ENCODE measurements at regions not wholly inside any gene's neighbourhood (a gene's known extent, or its start where the extent isn't known, plus 50 kb on each side); places are given as distances from the start of the nearest gene placed in this dataset.
"Not testable (repeated sequence)": the region's sequence is repeated elsewhere in the genome, so short reads cannot be mapped to it uniquely, and the experiment has no call there.

DNA sequence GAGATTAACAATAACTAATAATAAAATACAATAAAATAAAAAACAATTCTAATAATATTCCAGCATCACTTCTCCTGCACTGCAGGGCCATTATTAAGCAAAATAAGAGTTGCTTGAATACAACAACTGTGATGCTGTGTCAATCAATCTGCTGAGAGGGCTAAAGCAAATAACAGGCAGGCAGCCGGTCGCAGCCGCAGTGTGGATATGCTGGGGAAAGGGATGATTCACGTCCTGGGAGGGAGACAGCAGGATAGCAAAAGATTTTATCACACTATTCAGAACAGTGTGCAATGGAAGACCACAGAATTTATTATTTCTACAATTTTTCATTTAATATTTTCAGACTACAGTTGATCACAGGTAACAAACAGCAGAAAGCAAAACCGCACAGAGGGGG is 76.5 kb upstream of the SMARCAD1 start:
- DNase-seq (no peak), ATAC-seq (no peak)
- intact Hi-C loops (cut with micrococcal nuclease): no loop called here

DNA sequence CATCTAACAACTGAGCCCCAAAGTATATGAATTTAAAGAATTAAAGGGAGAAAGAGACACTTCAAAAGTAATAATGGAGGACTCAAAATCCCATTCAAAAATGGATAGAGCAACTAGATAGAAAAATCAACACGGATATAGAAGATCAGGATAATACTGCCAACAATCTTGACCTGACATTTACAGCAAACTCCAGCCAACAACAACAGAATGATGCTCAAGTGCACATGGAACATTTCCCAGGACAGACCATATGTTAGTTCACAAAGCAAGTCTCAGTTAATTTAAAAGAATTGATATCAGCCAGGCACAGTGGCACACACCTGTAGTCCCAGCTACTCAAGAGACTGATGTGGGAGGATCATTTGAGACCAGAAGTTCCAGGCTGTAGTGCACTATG is 72.0 kb upstream of the SMARCAD1 start:
- no peak for ATAC-seq
- intact Hi-C loops (cut with micrococcal nuclease): no loop called here
- DNase-seq: no peak

DNA sequence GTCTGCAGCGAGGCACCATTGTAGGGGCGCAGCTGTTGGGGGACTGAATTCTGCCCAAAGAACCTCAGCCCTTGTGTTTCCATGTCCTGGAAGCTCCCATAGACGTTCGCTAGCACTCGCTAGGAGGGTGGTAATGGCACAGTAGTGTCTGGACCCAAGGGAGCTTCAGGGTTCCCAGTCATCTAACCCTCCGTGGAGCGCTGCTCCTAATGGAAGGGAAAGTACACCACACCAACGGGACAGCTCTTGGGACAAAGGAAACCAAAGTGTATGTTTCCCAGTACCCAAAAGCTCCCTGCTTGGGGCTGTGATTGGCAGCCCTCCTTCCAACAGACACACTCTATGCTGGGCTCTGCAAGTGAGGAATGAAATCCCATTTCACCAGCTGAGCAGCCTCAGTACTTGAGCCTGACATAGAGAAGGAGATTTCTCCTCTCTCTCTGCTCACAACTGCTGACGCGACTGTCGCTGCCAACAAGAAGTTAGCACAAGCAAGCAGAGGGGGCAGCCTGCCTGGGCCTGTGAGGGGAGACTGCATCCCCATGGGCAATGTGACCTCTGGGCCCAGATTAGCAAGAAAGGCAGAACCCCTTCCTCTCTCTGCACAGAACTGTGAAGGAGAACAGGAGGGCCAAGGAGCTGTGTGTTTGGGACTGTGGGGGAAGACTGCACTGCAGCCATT is 67.6 kb upstream of the SMARCAD1 start:
- intact Hi-C loops (cut with micrococcal nuclease): no loop called here
- DNase-seq (no peak), ATAC-seq (no peak)

DNA sequence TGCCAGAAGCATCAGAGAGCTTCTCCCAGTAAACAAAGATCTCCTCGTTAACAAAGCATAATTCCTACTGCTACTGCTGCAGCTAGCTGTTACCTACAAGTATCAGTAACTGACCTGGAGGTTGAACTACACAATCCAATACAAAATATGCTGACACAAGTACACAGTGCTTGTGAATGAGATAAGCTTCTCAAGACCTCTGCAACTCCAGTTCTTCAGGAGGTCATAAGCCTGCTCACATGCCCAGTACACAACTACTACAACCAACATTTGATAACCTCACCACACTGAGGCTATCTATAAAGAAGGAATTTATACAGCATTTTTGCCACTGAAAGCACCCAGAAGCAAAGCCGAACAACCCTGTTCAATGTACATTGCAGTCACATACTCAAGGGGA is 66.7 kb upstream of the SMARCAD1 start:
- ATAC-seq: no peak

DNA sequence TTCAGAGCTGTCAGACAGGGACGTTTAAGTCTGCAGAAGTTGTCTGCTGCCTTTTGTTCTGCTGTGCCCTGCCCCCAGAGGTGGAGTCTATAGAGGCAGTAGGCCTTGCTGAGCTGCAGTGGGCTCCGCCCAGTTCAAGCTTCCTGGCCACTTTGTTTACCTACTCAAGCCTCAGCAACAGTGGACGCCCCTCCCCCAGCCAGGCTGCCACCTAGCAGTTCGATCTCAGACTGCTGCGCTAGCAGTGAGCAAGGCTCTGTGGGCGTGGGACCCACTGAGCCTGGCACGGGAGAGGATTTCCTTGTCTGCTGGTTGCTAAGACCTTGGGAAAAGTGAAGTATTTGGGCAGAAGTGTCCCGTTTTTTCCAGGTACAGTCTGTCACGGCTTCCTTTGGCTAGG is 59.6 kb upstream of the SMARCAD1 start:
- intact Hi-C loops (cut with micrococcal nuclease); ATAC-seq; DNase-seq: not testable (repeated sequence)

More for the DNA sequence above, 66.7 kb upstream of the SMARCAD1 start:
- intact Hi-C loops (cut with micrococcal nuclease): no loop called here
- no peak for DNase-seq

DNA sequence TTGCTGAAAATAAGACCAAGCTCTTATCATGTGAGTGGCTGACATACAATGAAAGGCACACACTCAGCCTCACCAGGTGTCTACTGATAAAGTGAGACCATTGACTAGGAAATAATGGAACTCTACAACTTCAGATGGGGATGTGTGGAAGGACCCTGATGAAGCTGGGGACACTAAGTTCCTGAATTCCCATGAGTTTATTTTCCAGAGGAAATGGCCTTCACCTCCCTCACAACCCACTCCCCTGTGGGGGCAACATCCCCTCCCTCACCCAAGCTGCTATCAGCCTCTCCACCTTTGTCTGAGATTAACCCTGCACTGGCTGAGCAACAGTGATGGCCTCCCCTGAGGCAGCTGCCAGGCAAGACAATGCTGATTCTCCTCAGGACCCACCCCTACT is 55.2 kb upstream of the SMARCAD1 start:
- no peak for ATAC-seq
- intact Hi-C loops (cut with micrococcal nuclease): no loop called here
- no peak for DNase-seq

DNA sequence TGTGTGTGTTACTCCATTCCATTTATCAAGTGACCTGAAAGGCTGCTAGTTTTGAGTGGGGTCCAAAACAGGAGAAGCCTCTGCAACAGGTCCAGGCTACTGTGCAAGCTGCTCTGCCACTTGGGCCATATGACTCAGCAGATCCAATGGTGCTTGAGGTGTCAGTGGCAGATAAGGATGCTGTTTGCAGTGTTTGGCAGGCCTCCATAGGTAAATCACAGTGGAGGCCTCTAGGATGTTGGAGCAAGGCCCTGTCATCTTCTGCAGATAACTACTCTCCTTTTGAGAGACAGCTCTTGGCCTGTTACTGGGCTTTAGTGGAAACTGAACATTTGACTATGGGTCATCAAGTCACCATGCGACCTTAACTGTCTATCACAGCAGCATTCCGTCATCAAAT is 52.3 kb upstream of the SMARCAD1 start:
- ATAC-seq; intact Hi-C loops (cut with micrococcal nuclease): not testable (repeated sequence)

DNA sequence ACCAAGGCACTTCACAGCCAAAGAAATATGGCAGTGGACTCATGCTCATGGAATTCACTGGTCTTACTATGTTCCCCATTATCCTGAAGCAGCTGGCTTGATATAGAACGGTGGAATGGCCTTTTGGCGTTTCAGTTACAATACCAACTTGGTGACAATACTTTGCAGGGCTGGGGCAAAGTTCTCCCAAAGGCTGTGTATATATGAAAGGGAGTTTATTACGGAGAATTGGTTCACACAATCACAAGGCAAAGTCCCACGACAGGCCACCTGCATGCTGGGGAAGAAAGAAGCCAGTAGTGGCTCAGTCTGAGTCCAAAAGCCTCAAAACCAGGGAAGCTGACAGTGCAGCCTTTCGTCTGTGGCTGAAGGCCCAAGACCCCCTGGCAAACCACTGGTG is 50.8 kb upstream of the SMARCAD1 start:
- DNase-seq (no peak), ATAC-seq (no peak)
- intact Hi-C loops (cut with micrococcal nuclease): no loop called here

More for the DNA sequence above, 52.3 kb upstream of the SMARCAD1 start:
- not testable (repeated sequence) for DNase-seq
